HG03378 (cell line): ENCODE measurements at regions not wholly inside any gene's neighbourhood (a gene's known extent, or its start where the extent isn't known, plus 50 kb on each side); places are given as distances from the start of the nearest gene placed in this dataset.
A peak's percentile ranks its signal among the peaks of the same experiment; 100 is the strongest.

Experiments
- ATAC-seq: cut with Tn5 transposase; IDR thresholded peaks from one replicate; pipeline ENCODE4 v1.9.1; 2021; ENCODE audit warnings: mild to moderate bottlenecking, moderate library complexity; ENCODE audit not compliant: unreplicated experiment

GRCh38 chr6:132107896-132108295 is 156.7 kb upstream of the CCN2 start:
- ATAC-seq, result no peak

- ATAC-seq, result no peak
Observed at GRCh38 chr6:132101535-132101934, 150.4 kb upstream of the CCN2 start.

GRCh38 chr6:132100388-132100990 is 149.3 kb upstream of the CCN2 start:
- ATAC-seq, result no peak

DNA sequence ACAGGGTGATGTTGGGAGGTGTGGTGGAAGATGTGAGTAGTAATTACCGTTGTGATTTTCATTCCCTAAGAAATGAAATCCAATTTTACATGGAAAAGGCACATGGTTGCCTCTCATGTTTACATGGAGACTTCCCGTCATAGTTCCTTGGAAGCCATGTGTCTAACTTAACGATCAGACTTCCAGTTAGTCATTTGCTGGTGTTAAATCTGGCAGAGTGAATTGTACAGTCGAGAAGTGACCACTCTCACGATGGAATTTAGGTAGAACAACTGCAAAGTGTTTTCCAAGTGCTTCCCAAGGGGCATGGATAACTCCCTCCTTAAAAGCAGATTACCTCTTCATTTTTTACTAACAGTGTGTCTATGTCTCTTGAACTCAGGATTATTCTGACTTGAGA is 145.8 kb upstream of the CCN2 start:
- ATAC-seq, result no peak

DNA sequence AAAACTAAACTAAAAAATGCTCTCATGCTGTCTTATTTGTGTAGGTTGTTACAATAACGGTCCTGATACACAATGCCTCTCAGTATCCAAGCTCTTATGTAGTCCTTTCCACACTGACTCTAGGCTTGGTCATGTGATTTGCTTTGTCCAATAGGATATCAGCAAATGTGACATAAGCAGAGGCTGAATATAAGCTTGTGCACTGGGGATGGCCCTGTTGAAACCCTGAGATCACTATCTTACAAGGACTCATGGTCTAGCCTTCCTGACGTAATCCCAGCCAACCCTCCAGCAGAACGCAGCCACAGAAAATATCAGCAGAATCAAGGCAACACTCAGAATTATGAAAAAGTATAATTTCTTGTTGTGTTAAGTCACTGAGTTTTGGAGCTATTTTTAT is 145.1 kb upstream of the CCN2 start:
- no peak for ATAC-seq

DNA sequence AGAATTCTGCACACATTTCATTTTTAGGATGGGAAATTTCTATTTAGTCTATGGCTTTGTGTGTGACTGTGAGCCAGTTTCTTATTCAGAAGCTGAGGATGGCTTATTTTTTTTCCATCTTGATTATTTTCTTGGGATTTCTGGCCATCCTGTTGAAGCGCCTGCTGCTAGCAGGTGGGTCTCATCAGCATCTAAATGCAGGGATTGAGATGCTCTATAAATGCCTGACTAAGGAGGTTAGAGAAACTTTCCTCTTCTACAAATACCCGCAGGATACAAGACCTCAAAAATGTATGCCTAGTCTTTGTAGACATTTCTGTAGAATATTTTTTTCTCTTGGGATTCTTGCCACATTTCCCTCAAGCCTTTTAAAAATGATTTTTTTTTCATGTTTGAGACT is 138.0 kb upstream of the CCN2 start:
- ATAC-seq, result no peak

DNA sequence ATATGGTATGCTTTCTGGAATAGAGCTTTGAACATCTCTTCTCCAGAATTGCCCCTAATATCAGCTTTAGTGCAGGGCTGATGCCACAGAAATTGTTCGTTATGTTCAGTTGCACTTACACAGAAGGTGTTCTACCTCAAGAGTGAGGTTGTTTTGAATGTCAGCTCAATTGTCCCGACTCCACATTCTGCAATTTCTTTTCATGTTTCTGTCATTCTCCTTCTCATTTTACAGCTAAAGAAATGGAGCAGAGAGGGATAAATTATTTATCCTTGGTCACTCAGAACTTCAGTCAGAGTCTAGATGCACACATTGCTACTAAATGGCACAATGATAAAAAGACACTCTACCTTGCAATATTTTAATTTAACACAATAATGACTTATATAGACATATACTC is 137.0 kb upstream of the CCN2 start:
- ATAC-seq, result no peak

GRCh38 chr6:132087391-132087790 is 136.2 kb upstream of the CCN2 start:
- ATAC-seq, result no peak

DNA sequence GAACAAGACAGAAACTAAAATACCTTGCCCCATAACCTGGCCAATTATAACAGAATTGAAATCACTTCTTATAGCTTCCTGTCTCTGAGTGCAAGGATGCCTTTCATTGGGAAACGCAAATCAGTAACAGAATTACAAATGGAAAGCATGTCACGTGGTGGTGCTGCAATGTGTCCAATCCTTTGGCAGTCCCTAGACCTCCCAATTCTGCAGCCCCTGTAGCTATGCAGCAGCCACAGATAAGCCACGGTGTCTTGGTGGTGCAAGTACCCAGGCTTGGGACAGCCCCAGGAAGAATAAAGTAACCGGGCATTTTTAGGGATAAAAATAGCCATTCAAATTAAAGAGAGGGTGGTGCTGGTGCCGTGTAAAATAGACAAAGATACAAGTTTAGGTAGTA is 134.6 kb upstream of the CCN2 start:
- no peak for ATAC-seq

GRCh38 chr6:132084811-132085509 is 133.8 kb upstream of the CCN2 start:
- ATAC-seq, result peak; percentile 82

DNA sequence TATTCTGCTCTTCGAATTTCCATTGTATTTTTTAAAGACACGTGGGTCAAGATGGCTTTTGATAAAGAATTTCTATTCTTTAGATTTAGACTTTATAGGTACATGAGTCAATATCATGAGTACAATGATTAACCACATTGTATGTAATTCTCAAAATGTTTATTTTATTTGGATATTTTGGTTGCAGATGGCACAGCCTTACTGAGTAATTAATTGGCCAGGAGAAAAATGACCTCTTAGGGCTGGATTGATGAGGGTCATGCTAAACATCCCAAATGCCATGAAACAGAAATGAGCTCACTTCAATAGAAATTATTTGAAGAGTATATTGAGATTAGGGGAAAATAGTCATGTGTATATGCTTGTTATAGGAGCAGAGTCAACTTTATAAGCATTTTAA is 131.2 kb upstream of the CCN2 start:
- ATAC-seq, result no peak

DNA sequence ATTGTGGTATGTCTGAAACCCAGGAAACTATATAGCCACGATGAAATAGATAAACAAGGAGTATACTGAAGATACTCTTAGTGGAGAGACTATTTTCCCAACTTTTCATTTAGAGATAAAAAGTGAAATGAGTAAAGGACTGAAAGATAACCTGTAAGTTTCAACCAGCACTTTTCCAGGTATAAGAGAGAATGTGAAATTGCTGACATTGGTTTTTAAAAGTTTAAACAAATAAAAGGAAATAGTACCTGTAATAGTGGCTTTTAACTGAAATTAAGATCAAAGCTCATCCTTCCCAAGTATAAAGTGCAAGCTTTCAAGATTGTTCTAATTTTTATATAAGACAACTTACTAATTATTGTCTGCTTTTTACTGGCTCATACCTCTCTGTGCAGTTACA is 130.2 kb upstream of the CCN2 start:
- ATAC-seq, result no peak

GRCh38 chr6:132079286-132079685 is 128.1 kb upstream of the CCN2 start:
- no peak for ATAC-seq

- no peak for ATAC-seq
Observed at GRCh38 chr6:132076452-132076851, 125.3 kb upstream of the CCN2 start.

DNA sequence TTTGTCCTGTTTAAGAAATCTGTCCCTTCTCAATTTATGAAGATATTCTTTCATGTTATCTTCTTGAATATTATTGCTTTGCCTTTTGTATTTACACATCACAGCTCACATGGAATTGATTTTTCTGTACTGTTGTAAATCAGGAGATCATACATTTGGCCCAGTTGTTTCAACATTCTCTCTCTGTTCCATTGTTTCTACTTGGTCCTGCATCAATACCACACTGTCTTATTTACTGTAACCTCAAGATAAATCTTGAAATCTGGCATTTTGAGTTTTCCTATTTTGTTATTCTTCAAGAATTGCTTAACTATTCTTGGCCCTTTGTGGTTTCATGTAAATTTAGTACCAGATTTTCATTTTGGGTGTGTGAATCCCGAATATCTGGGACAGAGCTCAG is 121.7 kb upstream of the CCN2 start:
- ATAC-seq, result no peak

DNA sequence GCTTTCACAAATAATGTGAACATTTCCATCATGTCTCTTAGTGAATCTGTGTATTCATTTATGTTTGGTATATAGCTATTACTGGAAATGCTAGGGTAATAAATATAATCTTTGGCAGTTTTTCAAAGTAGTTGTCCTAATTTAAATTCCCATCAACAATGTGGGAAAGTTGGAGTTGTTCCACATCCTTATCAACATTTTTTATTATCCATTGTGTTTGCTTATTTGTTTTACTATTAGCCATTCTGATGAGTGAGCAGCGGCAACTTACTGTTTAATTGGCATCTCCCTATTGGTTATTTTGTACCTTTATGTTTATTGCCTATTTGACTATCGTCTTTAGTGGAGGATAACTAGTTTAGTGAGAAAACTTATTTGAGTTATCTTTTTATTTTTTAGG is 121.1 kb upstream of the CCN2 start:
- ATAC-seq, result no peak

DNA sequence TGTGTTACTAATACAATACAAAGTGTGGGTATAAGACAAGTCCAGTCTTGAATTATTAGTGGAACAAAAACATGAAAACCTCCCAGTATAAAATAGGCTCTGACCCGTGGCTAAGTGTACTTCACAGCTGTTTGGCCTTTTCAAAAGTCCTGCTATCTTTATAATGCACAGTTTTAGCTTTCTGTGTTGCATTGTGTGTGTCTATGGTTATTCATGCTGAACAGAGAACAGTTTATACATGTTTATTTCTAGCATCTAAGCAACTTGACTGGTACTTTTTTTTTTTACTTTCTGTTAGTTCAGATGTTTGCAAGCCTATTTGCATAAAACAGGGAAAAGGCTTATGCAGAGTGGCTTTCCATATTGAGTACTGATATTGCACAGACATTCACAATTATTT is 119.2 kb upstream of the CCN2 start:
- ATAC-seq, result no peak

- no peak for ATAC-seq
Observed at GRCh38 chr6:132068766-132069165, 117.6 kb upstream of the CCN2 start.

DNA sequence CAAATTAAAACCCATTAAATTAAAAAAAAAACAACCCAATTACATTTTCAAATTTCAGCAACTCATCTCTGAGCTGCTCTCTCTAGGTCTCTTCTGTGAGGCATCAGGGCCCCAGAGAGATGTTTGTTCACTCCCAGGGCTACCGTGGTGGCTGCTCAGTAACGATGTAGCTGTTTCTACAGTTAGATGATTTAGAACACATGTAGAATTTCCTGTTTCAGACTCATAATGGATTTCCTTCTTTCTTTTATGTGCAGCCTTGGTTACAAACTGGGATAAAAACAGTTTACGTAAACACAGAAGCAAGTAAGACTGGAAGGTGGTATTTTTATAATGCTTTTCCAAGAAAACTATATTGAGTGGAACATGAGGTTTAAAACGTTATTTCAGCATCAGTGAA is 116.1 kb upstream of the CCN2 start:
- no peak for ATAC-seq

DNA sequence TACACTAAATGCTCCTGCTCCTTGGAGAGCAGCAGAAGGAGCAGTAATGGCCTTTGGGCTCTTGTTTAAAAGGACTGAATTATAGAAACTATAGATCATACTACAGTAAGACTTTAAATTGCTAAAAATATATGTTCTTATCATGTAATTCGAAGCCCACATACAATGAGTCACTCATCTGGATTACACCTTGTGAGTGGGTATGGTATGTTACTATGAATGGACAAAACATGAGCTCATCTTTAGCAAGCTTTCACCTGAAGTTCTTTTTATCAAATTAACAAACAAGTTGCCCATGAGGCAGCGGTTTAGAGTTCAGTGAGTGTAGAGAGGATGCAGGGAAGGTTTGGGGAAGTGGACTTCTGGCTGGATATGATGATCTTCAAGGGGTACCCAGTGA is 114.4 kb upstream of the CCN2 start:
- no peak for ATAC-seq

- no peak for ATAC-seq
Observed at GRCh38 chr6:132063738-132064137, 112.6 kb upstream of the CCN2 start.

DNA sequence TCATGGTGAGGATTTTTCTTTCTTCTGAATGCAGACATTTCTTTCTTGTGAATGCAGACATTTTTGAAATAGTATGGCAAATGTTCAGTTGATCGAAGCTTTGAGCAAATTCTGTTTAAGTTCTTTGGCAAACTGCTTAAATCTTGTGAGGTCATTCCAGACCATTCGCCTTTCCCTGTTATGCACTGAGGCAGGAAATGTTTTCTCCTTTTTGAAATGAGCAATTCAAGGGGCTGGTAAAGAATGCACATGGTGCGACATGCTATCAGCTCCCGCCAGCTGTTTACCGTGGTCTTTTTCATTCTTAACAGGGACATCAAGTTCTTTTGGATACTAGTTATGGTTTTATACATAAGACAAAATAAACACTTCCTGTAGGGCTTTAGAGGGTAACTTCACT is 112.0 kb upstream of the CCN2 start:
- ATAC-seq, result no peak

GRCh38 chr6:132062626-132063025 is 111.5 kb upstream of the CCN2 start:
- ATAC-seq, result no peak
